ENCODE measurements at regions not wholly inside any gene's neighbourhood (a gene's known extent, or its start where the extent isn't known, plus 50 kb on each side); places are given as distances from the start of the nearest gene placed in this dataset.

GRCh38 chr18:53943326-53943860 is 281.1 kb downstream of the MBD2 start:
- no peaks in the 10 kb centered on the region for H3K27me3 Mint-ChIP-seq (ENCODE audit: low read depth)
- H3K9me3 Mint-ChIP-seq, result peaks cover 11% of the 10 kb centered on the region
- H3K27ac Mint-ChIP-seq, result no peak overlapping the region
- H3K36me3 Mint-ChIP-seq (ENCODE audit: low read depth), result no peaks in the 10 kb centered on the region
- H3K4me3 Mint-ChIP-seq, result no peak overlapping the region
- H3K4me1 Mint-ChIP-seq, result peaks cover 4% of the 10 kb centered on the region
- no peak for TF ChIP-seq CTCF (IDR thresholded peaks at IDR 0.05; ENCODE audit: unreplicated experiment in 3 of 3)

DNA sequence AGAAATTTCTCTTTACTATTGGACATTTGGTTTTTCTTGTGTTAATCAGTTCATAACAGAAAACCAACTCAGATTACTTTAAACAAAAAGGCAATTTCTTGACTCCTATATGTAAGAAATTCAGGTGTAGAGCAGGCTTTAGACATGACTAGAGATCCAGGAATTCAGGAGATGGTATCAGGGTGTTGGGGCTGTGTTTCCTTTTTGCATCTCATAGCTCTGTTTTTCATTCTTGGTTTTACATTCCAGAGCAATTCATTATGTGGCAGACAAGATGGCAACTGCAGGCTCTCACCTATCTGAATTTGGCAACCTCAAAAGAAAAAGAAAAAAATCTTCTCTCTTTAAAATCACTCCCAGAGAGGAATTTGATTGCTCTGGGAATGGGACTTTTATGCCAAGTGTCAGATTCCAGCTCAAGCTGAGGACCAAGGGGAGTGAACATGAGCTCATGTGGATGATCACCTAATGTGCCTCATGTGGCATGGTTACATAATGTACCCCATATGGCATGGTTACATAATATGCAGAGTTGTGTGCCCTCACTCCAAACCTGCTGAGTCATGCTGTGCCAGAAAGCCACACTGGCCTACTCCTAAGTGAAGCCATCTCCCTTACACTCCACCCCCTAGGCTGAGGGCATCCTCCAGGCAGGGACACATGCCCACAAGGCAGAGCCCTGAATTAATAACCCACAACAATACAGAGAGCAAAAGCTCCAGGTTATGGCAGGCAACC is 282.7 kb downstream of the MBD2 start:
- Mint-ChIP-seq H3K36me3 (ENCODE audit: low read depth) (no peaks in the 10 kb centered on the region), H3K4me1 (peaks cover 4% of the 10 kb centered on the region), H3K9me3 (peaks cover 11% of the 10 kb centered on the region), H3K4me3 (no peak overlapping the region), H3K27me3 (ENCODE audit: low read depth) (no peaks in the 10 kb centered on the region), H3K27ac (no peak overlapping the region)
- no peak for TF ChIP-seq CTCF (IDR thresholded peaks at IDR 0.05; ENCODE audit: unreplicated experiment in 3 of 3)

GRCh38 chr18:53937037-53937436 is 287.4 kb downstream of the MBD2 start:
- Mint-ChIP-seq H3K4me1 (no peaks in the 10 kb centered on the region), H3K4me3 (no peak overlapping the region), H3K27me3 (ENCODE audit: low read depth) (no peaks in the 10 kb centered on the region), H3K27ac (no peak overlapping the region), H3K36me3 (ENCODE audit: low read depth) (no peaks in the 10 kb centered on the region), H3K9me3 (peaks cover 2% of the 10 kb centered on the region)
- no peak for TF ChIP-seq CTCF (IDR thresholded peaks at IDR 0.05; ENCODE audit: unreplicated experiment in 3 of 3)

DNA sequence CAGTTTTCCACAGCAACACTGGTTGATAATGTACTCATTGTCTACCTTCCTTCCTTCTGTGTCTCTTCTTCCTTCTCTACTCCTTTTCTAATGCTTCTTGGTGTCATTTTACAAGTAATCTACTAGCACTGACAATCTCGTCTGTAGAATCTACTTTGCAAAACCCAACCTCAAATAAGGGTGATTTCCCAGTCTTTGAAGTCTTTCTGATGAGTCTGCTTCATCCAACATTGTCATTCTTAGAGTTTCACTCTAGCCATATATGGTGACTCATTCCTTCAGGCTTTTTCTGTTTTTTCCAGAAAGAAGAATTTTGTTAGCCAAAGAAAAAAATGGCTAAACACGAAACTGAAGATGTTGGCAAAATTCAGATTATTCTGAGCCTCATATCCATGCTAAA is 288.7 kb downstream of the MBD2 start:
- no peaks in the 10 kb centered on the region for H3K27me3 Mint-ChIP-seq (ENCODE audit: low read depth)
- no peaks in the 10 kb centered on the region for H3K9me3 Mint-ChIP-seq
- H3K4me3 Mint-ChIP-seq, result no peak overlapping the region
- H3K4me1 Mint-ChIP-seq, result no peaks in the 10 kb centered on the region
- no peak overlapping the region for H3K27ac Mint-ChIP-seq
- no peaks in the 10 kb centered on the region for H3K36me3 Mint-ChIP-seq (ENCODE audit: low read depth)
- TF ChIP-seq CTCF (IDR thresholded peaks at IDR 0.05; ENCODE audit: unreplicated experiment in 3 of 3), result no peak

DNA sequence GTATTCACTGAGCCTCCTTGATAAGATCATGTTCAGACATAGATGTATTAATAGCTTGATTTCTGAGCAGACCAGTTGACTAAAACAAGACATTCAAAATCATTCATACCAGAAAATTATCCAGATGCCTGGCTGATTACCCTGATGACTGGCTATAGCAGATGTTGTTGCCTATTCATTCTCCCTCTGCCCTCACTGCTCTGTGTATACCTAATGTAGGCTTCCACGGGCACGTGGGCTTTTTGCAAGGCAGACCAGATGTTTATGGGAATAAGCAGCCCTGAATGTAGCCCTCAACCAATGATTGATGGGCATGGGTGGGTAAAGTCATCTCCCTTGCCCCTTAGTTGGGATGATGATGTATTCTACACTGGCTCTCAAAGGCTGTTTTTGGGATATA is 289.1 kb downstream of the MBD2 start:
- Mint-ChIP-seq H3K27me3 (ENCODE audit: low read depth) (no peaks in the 10 kb centered on the region), H3K4me1 (no peaks in the 10 kb centered on the region), H3K9me3 (no peaks in the 10 kb centered on the region), H3K27ac (no peak overlapping the region), H3K4me3 (no peak overlapping the region), H3K36me3 (ENCODE audit: low read depth) (no peaks in the 10 kb centered on the region)
- TF ChIP-seq CTCF (IDR thresholded peaks at IDR 0.05; ENCODE audit: unreplicated experiment in 3 of 3), result no peak
